OCI-LY7 (cell line): ENCODE measurements at regions not wholly inside any gene's neighbourhood (a gene's known extent, or its start where the extent isn't known, plus 50 kb on each side); places are given as distances from the start of the nearest gene placed in this dataset.

ENCODE experiments used
- BruUV-seq: library from RNA; stranded (reverse); fragments of 400-500 nt; replicated peaks from 2 replicates; lab custom pipeline; 2021; lab: Mats Ljungman, UMichigan
- CTCF ChIA-PET: fragments of 300-600 bp; sonication (Branson Sonifier 250); formaldehyde crosslinking; loops from one replicate; lab custom pipeline; 2022; ENCODE audit warnings: antibody characterized with exemption; ENCODE audit not compliant: unreplicated experiment; lab: Charles Lee
- POLR2A ChIA-PET: fragments of 300-600 bp; sonication (Branson Sonifier 250); formaldehyde crosslinking; loops from one replicate; lab custom pipeline; 2022; ENCODE audit warnings: antibody characterized with exemption; lab: Charles Lee
- DNase-seq: peaks from one replicate; pipeline ENCODE4 v3.0.0-alpha.2; 2015; ENCODE audit warnings: low spot score
- H2AFZ ChIP-seq: fragments of 200-600 bp; sonication (generic), shearing (Covaris generic); 2 replicates; pipeline ENCODE4 v1.6.1; 2014; ENCODE audit warnings: mild to moderate bottlenecking, antibody characterized with exemption, low read length, moderate library complexity
- H3K27ac ChIP-seq: fragments of 200-600 bp; sonication (generic); 2 replicates; pipeline ENCODE4 v1.5.1; 2014; ENCODE audit warnings: mixed run types, low read depth, mild to moderate bottlenecking, moderate library complexity, low read length, inconsistent platforms; ENCODE audit not compliant: poor library complexity, severe bottlenecking
- H3K36me3 ChIP-seq: fragments of 200-600 bp; sonication (generic); 2 replicates; pipeline ENCODE4 v1.6.1; 2014; ENCODE audit warnings: mild to moderate bottlenecking, antibody characterized with exemption, low read length, moderate library complexity, mixed read lengths; ENCODE audit not compliant: insufficient read depth
- H3K4me1 ChIP-seq: fragments of 200-600 bp; sonication (generic); 2 replicates; pipeline ENCODE4 v1.5.1; 2014; ENCODE audit warnings: mild to moderate bottlenecking, low read length; ENCODE audit not compliant: insufficient read depth, poor library complexity, severe bottlenecking
- H3K4me2 ChIP-seq: fragments of 200-600 bp; sonication (generic); 2 replicates; pipeline ENCODE4 v1.6.1; 2014; ENCODE audit warnings: mild to moderate bottlenecking, low read length
- H3K4me3 ChIP-seq: fragments of 200-600 bp; sonication (generic); 2 replicates; pipeline ENCODE4 v1.5.1; 2014; ENCODE audit warnings: mild to moderate bottlenecking, low read depth, low read length; ENCODE audit not compliant: poor library complexity, severe bottlenecking
- H3K79me2 ChIP-seq: fragments of 200-600 bp; sonication (generic); 2 replicates; pipeline ENCODE4 v1.6.1; 2016; ENCODE audit warnings: low read depth, mild to moderate bottlenecking, low read length, moderate library complexity, mixed read lengths; ENCODE audit not compliant: insufficient read depth
- H3K9me2 ChIP-seq: fragments of 200-600 bp; sonication (generic); 2 replicates; pipeline ENCODE4 v1.6.1; 2016; ENCODE audit warnings: mild to moderate bottlenecking, low read length, mixed read lengths; ENCODE audit not compliant: insufficient read depth
- H3K9me3 ChIP-seq: fragments of 200-600 bp; sonication (generic); 2 replicates; pipeline ENCODE4 v1.6.1; 2014; ENCODE audit warnings: mild to moderate bottlenecking, mixed run types, low read length, mixed read lengths
- H4K20me1 ChIP-seq: fragments of 200-600 bp; sonication (generic); 2 replicates; pipeline ENCODE4 v1.6.1; 2014; ENCODE audit warnings: mild to moderate bottlenecking, antibody characterized with exemption, low read length, moderate library complexity, mixed read lengths; ENCODE audit not compliant: insufficient read depth
- CTCF ChIP-seq: fragments of 200-600 bp; sonication (generic); conservative IDR thresholded peaks from 2 replicates; pipeline ENCODE4 v1.5.1; 2014; ENCODE audit warnings: mild to moderate bottlenecking, antibody characterized with exemption, low read length, moderate library complexity, mixed read lengths
- EZH2phosphoT487 ChIP-seq: fragments of 200-600 bp; sonication (generic); IDR thresholded peaks from 2 replicates; pipeline ENCODE4 v1.6.1; 2018; ENCODE audit warnings: low read depth, borderline replicate concordance, mild to moderate bottlenecking, mixed run types, antibody characterized with exemption, low read length, moderate library complexity, mixed read lengths
- intact Hi-C: fragments of 100-400 bp; cut with micrococcal nuclease; formaldehyde crosslinking; loops from one replicate; pipeline ENCODE4 v1.10.0; 2022; ENCODE audit not compliant: unreplicated experiment

- H3K4me2 ChIP-seq, result no peak overlapping the region
- CTCF ChIA-PET, result interaction anchor here (0.6 kb wide), 1 partner anchor 1996 kb away, joined by 3 read pairs; no protein-coding TSS in a partner anchor
- intact Hi-C loops, result no loop called here
These were observed 175.6 kb upstream of the ARX start for GRCh38 chrX:25191403-25191802.

GRCh38 chrX:25181775-25182174 is 166.0 kb upstream of the ARX start:
- no peaks in the 10 kb centered on the region for H3K36me3 ChIP-seq
- intact Hi-C loops, result no loop called here
- no peak for DNase-seq
- no peak overlapping the region for H3K27ac ChIP-seq
- no peaks in the 10 kb centered on the region for H3K9me2 ChIP-seq
- ChIA-PET POLR2A (no interaction called here), CTCF (interaction anchor here (0.9 kb wide), 1 partner anchor 16 kb away, joined by 3 read pairs; no protein-coding TSS in a partner anchor)
- no peak overlapping the region for H2AFZ ChIP-seq
- no peaks in the 10 kb centered on the region for H4K20me1 ChIP-seq
- H3K4me2 ChIP-seq, result no peak overlapping the region
- H3K9me3 ChIP-seq, result no peaks in the 10 kb centered on the region
- BruUV-seq, result no TSS peak
- no peaks in the 10 kb centered on the region for H3K79me2 ChIP-seq
- H3K4me1 ChIP-seq, result no peaks in the 10 kb centered on the region
- TF ChIP-seq EZH2phosphoT487 (no peak), CTCF (no peak)
- H3K4me3 ChIP-seq, result no peak overlapping the region

More at GRCh38 chrX:25191403-25191802, 175.6 kb upstream of the ARX start:
- no TSS peak for BruUV-seq
- H3K9me2 ChIP-seq, result no peaks in the 10 kb centered on the region
- peak; percentile 52 for TF ChIP-seq CTCF
- TF ChIP-seq EZH2phosphoT487, result no peak
- H4K20me1 ChIP-seq, result no peaks in the 10 kb centered on the region
- H3K4me1 ChIP-seq, result no peaks in the 10 kb centered on the region
- H3K9me3 ChIP-seq, result no peaks in the 10 kb centered on the region
- POLR2A ChIA-PET, result no interaction called here
- H3K36me3 ChIP-seq, result no peaks in the 10 kb centered on the region
- DNase-seq, result no peak
- no peak overlapping the region for H2AFZ ChIP-seq
- H3K27ac ChIP-seq, result no peak overlapping the region
- H3K4me3 ChIP-seq, result no peak overlapping the region
- H3K79me2 ChIP-seq, result no peaks in the 10 kb centered on the region

- H3K36me3 ChIP-seq, result no peaks in the 10 kb centered on the region
- H3K4me1 ChIP-seq, result no peaks in the 10 kb centered on the region
- POLR2A ChIA-PET, result no interaction called here
- no peak overlapping the region for H3K4me3 ChIP-seq
- no peaks in the 10 kb centered on the region for H3K79me2 ChIP-seq
- H3K9me2 ChIP-seq, result no peaks in the 10 kb centered on the region
- no peak overlapping the region for H3K4me2 ChIP-seq
- H2AFZ ChIP-seq, result no peak overlapping the region
- intact Hi-C loops, result no loop called here
- no peaks in the 10 kb centered on the region for H3K9me3 ChIP-seq
- DNase-seq, result no peak
- CTCF ChIA-PET, result no interaction called here
- TF ChIP-seq EZH2phosphoT487 (no peak), CTCF (no peak)
- H4K20me1 ChIP-seq, result no peaks in the 10 kb centered on the region
- H3K27ac ChIP-seq, result no peak overlapping the region
- BruUV-seq, result no TSS peak
These were observed 164.5 kb upstream of the ARX start for GRCh38 chrX:25180242-25180641.
